ENCODE measurements at regions not wholly inside any gene's neighbourhood (a gene's known extent, or its start where the extent isn't known, plus 50 kb on each side); places are given as distances from the start of the nearest gene placed in this dataset.

DNA sequence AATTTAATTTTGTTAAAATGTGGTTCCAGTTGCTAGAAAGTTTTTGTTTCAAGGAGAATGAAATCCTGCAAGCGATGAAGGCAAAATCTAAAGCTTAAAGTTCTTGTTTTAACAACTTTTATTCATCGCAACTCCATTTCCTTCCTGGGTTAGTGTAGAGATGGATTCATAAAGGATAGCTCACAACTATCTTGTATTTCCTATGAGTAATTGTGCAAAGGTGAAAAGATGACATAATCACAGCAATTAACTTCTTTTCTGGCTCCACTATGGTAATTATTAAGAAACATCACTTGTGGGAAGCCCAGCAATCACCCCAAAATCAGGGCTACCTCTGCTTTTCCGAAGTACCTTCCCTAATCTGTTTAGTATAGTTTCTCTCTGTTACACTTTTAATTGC is 80.8 kb upstream of the SEMA6A start:
- no peak for DNase-seq

GRCh38 chr5:116654925-116655324 is 80.3 kb upstream of the SEMA6A start:
- DNase-seq, result no peak

GRCh38 chr5:116652903-116653302 is 78.3 kb upstream of the SEMA6A start:
- DNase-seq, result peak; percentile 23 to 59 (median 23)

- peak; percentile 65 to 83 (median 81) for DNase-seq
Observed at GRCh38 chr5:116652196-116652729, 77.6 kb upstream of the SEMA6A start.

- DNase-seq, result no peak
Observed at GRCh38 chr5:116651653-116652052, 77.0 kb upstream of the SEMA6A start.

- DNase-seq, result no peak
Observed at GRCh38 chr5:116650964-116651363, 76.3 kb upstream of the SEMA6A start.

GRCh38 chr5:116650544-116650943 is 75.9 kb upstream of the SEMA6A start:
- no peak for DNase-seq

DNA sequence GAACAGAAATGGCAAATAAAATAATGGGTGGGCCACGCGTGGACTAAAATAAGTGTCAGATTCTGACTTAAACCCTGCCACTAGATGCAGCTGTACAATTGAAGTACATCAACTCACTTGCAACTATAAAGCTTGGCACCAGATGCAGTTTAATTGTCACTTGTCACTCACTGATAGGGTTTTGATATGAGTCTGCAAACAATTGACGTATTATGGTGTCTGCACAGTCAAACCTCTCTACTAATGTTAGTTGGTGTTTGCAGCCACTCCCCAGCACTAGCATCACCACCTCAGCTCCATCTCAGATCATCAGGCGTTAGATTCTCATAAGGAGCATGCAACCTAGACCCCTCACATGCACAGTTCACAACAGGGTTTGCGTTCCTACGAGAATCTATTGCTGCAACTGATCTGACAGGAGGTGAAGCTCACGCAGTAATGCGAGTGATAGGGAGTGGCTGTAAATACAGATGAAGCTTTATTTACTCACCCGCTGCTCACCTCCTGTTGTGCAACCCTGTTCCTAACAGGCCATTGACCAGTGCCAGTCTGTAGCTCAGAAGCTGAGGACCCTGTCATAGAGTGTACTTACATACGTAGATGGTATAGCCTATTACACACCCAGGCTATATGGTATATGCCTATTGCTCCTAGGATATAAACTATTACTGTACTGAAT is 72.1 kb upstream of the SEMA6A start:
- no peak for DNase-seq

DNA sequence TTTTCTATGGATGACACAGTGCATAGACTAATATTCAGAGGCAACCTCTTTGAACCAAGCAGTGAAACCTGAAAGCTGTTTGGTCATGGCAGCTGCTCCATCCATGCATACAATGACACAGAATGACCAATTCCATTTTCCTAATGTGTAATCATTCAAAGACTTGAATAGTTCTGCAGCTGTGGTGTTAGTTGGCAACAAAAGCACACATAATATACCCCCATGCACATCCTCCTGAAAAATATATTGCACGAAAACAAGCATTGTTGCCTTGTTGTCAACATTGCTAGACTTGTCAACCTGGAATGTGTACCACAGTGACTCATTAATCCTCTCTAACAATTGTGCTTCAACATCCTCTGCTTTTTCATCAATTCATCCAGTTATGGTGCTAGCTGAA is 71.0 kb upstream of the SEMA6A start:
- DNase-seq, result no peak

- no peak for DNase-seq
Observed at GRCh38 chr5:116640236-116640635, 65.6 kb upstream of the SEMA6A start.

- no peak for DNase-seq
Observed at GRCh38 chr5:116637149-116637740, 62.6 kb upstream of the SEMA6A start.

DNA sequence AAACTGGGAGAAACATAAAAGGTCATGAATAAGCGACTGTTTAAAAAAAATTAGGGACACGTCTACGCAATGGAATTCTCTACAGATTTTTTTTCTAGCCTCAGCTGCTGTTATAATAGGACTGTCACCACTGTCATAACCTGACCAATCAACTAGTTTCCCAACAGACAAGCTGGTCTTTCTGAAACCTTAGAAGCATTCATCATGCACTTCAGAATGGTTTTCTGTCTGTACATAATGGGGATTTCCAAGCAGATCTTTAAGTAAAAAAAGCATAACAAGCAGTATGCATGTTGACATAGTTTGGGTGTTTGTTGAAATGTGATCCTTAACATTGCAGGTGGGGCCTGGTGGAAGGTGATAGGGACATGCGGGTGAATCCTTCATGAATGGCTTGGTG is 58.3 kb upstream of the SEMA6A start:
- no peak for DNase-seq

- no peak for DNase-seq
Observed at GRCh38 chr5:116631147-116631546, 56.5 kb upstream of the SEMA6A start.

GRCh38 chr5:116629168-116629567 is 54.5 kb upstream of the SEMA6A start:
- no peak for DNase-seq

DNA sequence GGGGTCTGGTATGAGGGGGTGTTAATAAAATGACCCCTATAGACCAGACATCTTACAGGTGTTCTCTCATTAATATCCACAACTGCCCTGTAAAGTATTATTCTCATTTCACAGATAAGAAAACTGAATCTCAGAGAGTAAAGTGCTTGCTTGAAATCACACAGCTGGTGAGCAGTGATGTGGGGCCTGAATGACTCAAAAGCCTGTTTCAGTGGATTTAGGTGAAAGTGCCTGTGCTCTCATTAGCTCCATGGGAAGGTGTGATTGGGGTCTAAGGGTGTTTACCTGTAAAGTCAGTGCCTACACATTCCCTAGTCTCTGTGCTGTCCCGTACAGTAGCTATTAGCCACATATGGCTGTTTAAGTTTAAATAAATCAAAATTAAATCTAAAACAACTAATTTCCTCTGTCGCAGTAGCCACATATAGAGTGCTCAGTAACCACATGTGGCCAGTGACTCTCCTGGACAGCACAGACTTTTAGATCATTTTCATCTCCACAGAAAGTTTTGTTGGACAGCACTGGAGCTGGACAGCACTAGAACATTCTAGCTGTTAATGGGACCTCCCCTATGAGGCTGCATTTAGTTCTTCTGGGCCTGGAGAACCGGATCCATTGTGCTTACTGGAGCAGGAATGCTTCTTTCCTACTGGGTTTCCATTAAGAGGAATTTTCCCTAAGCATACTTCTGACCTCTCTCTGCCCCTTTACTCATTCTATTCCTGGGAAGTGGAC is 52.5 kb upstream of the SEMA6A start:
- no peak for DNase-seq

- peak; percentile 72 to 95 (median 91) for DNase-seq
Observed at GRCh38 chr5:116626272-116626723, 51.7 kb upstream of the SEMA6A start.
